ENCODE measurements at regions not wholly inside any gene's neighbourhood (a gene's known extent, or its start where the extent isn't known, plus 50 kb on each side); places are given as distances from the start of the nearest gene placed in this dataset.
"Not testable (repeated sequence)": the region's sequence is repeated elsewhere in the genome, so short reads cannot be mapped to it uniquely, and the experiment has no call there.

GRCh38 chr1:78298349-78298748 is 192.4 kb upstream of the PTGFR start:
- intact Hi-C loops (cut with DNase I; ENCODE audit: low total_unique reads): no loop called here
- 78 to 89% methylated on average over 3 of the region's 3 CpGs for WGBS, 2 donors
- no peak overlapping the region for H3K4me3 ChIP-seq
- H3K36me3 ChIP-seq (ENCODE audit: low read depth, missing control alignments): no peaks in the 10 kb centered on the region
- H3K27me3 ChIP-seq: no peaks in the 10 kb centered on the region
- no peaks in the 10 kb centered on the region for H3K9me3 ChIP-seq
- TF ChIP-seq POLR2A (IDR thresholded peaks at IDR 0.05): no peak
- TF ChIP-seq, protein P1, sequence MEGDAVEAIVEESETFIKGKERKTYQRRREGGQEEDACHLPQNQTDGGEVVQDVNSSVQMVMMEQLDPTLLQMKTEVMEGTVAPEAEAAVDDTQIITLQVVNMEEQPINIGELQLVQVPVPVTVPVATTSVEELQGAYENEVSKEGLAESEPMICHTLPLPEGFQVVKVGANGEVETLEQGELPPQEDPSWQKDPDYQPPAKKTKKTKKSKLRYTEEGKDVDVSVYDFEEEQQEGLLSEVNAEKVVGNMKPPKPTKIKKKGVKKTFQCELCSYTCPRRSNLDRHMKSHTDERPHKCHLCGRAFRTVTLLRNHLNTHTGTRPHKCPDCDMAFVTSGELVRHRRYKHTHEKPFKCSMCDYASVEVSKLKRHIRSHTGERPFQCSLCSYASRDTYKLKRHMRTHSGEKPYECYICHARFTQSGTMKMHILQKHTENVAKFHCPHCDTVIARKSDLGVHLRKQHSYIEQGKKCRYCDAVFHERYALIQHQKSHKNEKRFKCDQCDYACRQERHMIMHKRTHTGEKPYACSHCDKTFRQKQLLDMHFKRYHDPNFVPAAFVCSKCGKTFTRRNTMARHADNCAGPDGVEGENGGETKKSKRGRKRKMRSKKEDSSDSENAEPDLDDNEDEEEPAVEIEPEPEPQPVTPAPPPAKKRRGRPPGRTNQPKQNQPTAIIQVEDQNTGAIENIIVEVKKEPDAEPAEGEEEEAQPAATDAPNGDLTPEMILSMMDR (IDR thresholded peaks at IDR 0.05): no peak
- no peak overlapping the region for H3K27ac ChIP-seq
- no peak for DNase-seq
- H3K4me1 ChIP-seq: no peaks in the 10 kb centered on the region

DNA sequence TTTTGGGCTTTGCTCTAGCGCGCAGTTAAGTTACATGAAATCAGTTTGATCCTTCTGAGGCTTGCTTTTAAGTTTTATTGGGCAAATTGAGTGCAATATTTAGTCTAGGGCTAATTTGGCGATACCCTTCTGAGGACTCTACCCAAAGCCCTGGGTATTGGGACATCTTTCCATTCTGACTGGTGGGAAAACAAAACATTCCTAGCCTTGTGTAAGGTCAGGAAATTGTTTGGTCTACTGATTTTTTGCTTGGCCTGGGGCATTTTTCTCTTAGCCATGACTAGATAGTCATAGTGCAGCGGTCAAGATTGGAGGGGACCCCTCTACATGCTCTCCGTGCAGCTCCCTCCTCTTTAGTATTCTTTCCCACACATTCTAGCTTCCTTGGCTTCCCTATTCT is 189.6 kb upstream of the PTGFR start:
- WGBS, 2 donors: 79 to 85% methylated on average over 5 of the region's 5 CpGs
- no peaks in the 10 kb centered on the region for H3K4me1 ChIP-seq
- intact Hi-C loops (cut with DNase I; ENCODE audit: low total_unique reads): no loop called here

GRCh38 chr1:78303620-78304019 is 187.2 kb upstream of the PTGFR start:
- no peak for DNase-seq

More for the DNA sequence above, 189.6 kb upstream of the PTGFR start:
- no peak overlapping the region for H3K27ac ChIP-seq
- H3K9me3 ChIP-seq: no peaks in the 10 kb centered on the region
- no peak for DNase-seq
- TF ChIP-seq, protein P1 (IDR thresholded peaks at IDR 0.05): no peak
- TF ChIP-seq POLR2A (IDR thresholded peaks at IDR 0.05): no peak
- H3K4me3 ChIP-seq: no peak overlapping the region
- H3K36me3 ChIP-seq (ENCODE audit: low read depth, missing control alignments): no peaks in the 10 kb centered on the region
- no peaks in the 10 kb centered on the region for H3K27me3 ChIP-seq

DNA sequence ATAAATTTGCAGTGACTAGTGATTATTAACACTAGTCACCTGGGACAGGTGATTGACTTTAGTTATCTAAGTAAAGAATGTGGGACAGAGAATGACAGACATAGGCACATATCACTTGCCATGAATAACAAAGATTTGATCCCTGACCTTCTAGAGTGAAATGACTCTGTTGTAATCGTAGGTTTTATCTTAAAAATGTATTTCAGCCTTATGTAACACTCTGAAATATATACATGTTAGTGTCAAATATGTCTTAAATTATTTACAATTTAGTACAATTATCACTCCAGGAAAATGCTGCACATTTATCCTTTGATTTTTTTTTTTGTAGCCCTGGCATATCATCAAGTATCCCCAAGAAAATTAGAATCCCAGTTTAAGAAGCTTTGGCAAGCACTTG is 186.4 kb upstream of the PTGFR start:
- intact Hi-C loops (cut with DNase I; ENCODE audit: low total_unique reads): no loop called here

More at GRCh38 chr1:78303620-78304019, 187.2 kb upstream of the PTGFR start:
- intact Hi-C loops (cut with DNase I; ENCODE audit: low total_unique reads): no loop called here
- Histone ChIP-seq H3K27ac (no peak overlapping the region), H3K27me3 (no peaks in the 10 kb centered on the region), H3K9me3 (no peaks in the 10 kb centered on the region), H3K4me1 (no peaks in the 10 kb centered on the region), H3K36me3 (ENCODE audit: low read depth, missing control alignments) (no peaks in the 10 kb centered on the region), H3K4me3 (no peak overlapping the region)
- 68 to 73% methylated on average over 2 of the region's 2 CpGs for WGBS, 2 donors
- TF ChIP-seq, protein P1 (IDR thresholded peaks at IDR 0.05): no peak
- TF ChIP-seq POLR2A (IDR thresholded peaks at IDR 0.05): no peak

DNA sequence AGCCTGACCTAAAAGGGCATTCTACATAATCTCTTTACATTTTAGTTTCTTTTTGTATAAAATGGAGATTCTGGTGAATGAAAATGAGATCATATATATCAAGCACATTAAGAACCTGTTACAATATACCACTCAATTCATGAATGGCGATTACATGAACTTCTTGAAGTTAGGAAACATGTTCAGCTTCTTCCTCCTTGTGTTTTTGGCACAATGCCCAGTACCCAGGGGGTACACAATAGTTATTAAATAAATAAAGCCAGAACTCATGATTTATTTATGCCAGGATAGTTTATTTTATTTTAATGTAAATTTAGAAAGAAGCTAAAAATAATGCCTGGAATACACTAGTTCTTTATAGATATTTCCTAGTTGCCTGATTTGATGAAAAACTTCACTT is 186.0 kb upstream of the PTGFR start:
- Histone ChIP-seq H3K4me3 (no peak overlapping the region), H3K9me3 (no peaks in the 10 kb centered on the region), H3K27ac (no peak overlapping the region), H3K4me1 (no peaks in the 10 kb centered on the region), H3K27me3 (no peaks in the 10 kb centered on the region), H3K36me3 (ENCODE audit: low read depth, missing control alignments) (no peaks in the 10 kb centered on the region)
- TF ChIP-seq POLR2A (IDR thresholded peaks at IDR 0.05): no peak
- TF ChIP-seq, protein P1 (IDR thresholded peaks at IDR 0.05): no peak
- whole genome bisulfite sequencing, 2 donors: 83 to 84% methylated on average over 1 of the region's 1 CpG
- DNase-seq: no peak
- intact Hi-C loops (cut with DNase I; ENCODE audit: low total_unique reads): no loop called here

More for the DNA sequence above, 186.4 kb upstream of the PTGFR start:
- H3K27me3 ChIP-seq: no peaks in the 10 kb centered on the region
- no peak for DNase-seq
- no peak overlapping the region for H3K4me3 ChIP-seq
- TF ChIP-seq POLR2A (IDR thresholded peaks at IDR 0.05): no peak
- TF ChIP-seq, protein P1 (IDR thresholded peaks at IDR 0.05): no peak
- 33 to 34% methylated on average over 1 of the region's 1 CpG for WGBS, 2 donors
- no peaks in the 10 kb centered on the region for H3K9me3 ChIP-seq
- H3K36me3 ChIP-seq (ENCODE audit: low read depth, missing control alignments): no peaks in the 10 kb centered on the region
- no peaks in the 10 kb centered on the region for H3K4me1 ChIP-seq
- H3K27ac ChIP-seq: no peak overlapping the region

DNA sequence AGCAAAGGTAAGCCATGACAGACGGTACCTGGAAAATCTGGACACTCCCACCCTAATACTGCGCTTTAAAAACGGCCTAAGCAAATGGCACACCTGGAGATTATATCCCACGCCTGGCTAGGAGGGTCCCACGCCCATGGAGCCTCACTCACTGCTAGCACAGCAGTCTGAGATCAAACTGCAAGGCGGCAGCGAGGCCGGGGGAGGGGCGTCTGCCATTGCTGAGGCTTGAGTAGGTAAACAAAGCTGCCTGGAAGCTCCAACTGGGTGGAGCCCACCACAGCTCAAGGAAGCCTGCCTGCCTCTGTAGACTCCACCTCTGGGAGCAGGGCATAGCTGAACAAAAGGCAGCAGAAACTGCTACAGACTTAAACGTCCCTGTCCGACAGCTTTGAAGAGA is 180.5 kb upstream of the PTGFR start:
- H3K36me3 ChIP-seq (ENCODE audit: low read depth, missing control alignments); H3K27ac ChIP-seq; intact Hi-C loops (cut with DNase I; ENCODE audit: low total_unique reads); H3K27me3 ChIP-seq; DNase-seq; H3K9me3 ChIP-seq; H3K4me3 ChIP-seq; H3K4me1 ChIP-seq: not testable (repeated sequence)
- WGBS, 2 donors: 79 to 88% methylated on average over 10 to 11 of the region's 11 CpGs

All from testis (tissue), 2 donors.